SK-N-MC (cell line): ENCODE measurements at regions not wholly inside any gene's neighbourhood (a gene's known extent, or its start where the extent isn't known, plus 50 kb on each side); places are given as distances from the start of the nearest gene placed in this dataset.

ENCODE experiments used
- EZH2 ChIP-seq: fragments of 200-600 bp; sonication (generic); IDR thresholded peaks from one replicate; pipeline ENCODE4 v1.6.1; 2017; ENCODE audit warnings: antibody characterized with exemption
- FOXP2 ChIP-seq: optimal IDR thresholded peaks from 2 replicates; pipeline ENCODE3; 2011; ENCODE audit warnings: mild to moderate bottlenecking, moderate library complexity; ENCODE audit not compliant: insufficient read depth; ENCODE audit errors: extremely low read length, control extremely low read depth
- POLR2AphosphoS5 ChIP-seq: IDR thresholded peaks from 2 replicates; pipeline ENCODE4 v1.6.1; 2012; ENCODE audit warnings: mild to moderate bottlenecking, low read depth, low read length, borderline replicate concordance

DNA sequence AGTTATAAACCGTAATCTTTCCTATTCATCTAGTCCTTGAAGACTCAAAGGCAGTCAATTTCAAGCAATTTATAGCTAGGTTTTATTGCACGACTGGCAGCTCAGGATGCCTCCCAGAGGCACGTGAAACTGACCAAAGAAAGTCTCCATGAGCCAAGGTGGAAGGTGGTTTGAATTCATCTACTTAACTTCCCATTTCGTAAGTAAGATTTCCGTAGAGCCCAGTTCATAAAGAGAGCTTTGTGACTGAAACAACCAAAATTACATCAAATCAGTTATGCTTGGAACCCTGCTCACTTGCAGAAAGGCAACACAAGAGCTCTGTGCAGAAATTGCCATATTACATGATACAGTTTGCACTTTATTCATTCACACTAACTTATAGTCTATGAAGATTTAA, 556.0 kb downstream of the TRIML1 start:
- TF ChIP-seq POLR2AphosphoS5 (no peak), EZH2 (no peak), FOXP2 (no peak)
